PFSK-1 (cell line): ENCODE measurements at regions not wholly inside any gene's neighbourhood (a gene's known extent, or its start where the extent isn't known, plus 50 kb on each side); places are given as distances from the start of the nearest gene placed in this dataset.

ENCODE experiments used
- FOXP2 ChIP-seq: optimal IDR thresholded peaks from 2 replicates; pipeline ENCODE3; 2011; ENCODE audit warnings: borderline replicate concordance, control low read depth, inconsistent platforms; ENCODE audit not compliant: insufficient read depth; ENCODE audit errors: extremely low read length, extremely low read depth
- POLR2AphosphoS5 ChIP-seq: IDR thresholded peaks from 2 replicates; pipeline ENCODE4 v1.6.1; 2012; ENCODE audit warnings: low read depth, mild to moderate bottlenecking, control low read depth, low read length, moderate library complexity
- REST ChIP-seq, 2 experiments: IDR thresholded peaks; 2 replicates each; pipeline versions ENCODE4 v1.6.1 to v1.8.0; 2011 to 2012; ENCODE audit warnings: low read depth in 2 of 2, low read length in 2 of 2, control low read depth in 1 of 2, inconsistent platforms in 1 of 2, mild to moderate bottlenecking in 1 of 2, moderate library complexity in 1 of 2; ENCODE audit not compliant: insufficient read depth in 1 of 2
- SIN3A ChIP-seq: IDR thresholded peaks from 2 replicates; pipeline ENCODE4 v1.6.1; 2012; ENCODE audit warnings: mild to moderate bottlenecking, low read length, moderate library complexity, borderline replicate concordance; ENCODE audit not compliant: insufficient read depth
- TAF1 ChIP-seq: IDR thresholded peaks from 2 replicates; pipeline ENCODE4 v1.6.1; 2012; ENCODE audit warnings: low read length, control low read depth, borderline replicate concordance; ENCODE audit not compliant: insufficient read depth

- TF ChIP-seq REST (IDR thresholded peaks at IDR 0.05; ENCODE audit: insufficient read depth in 1 of 2, low read depth in 2 of 2, low read length in 2 of 2) (no peak), POLR2AphosphoS5 (no peak), TAF1 (no peak), FOXP2 (no peak), SIN3A (no peak)
Observed at GRCh38 chr6:111943266-111943665, 70.0 kb upstream of the FYN start.

GRCh38 chr6:111943726-111944125, 70.5 kb upstream of the FYN start:
- no peak for TF ChIP-seq SIN3A
- TF ChIP-seq REST (IDR thresholded peaks at IDR 0.05; ENCODE audit: insufficient read depth in 1 of 2, low read depth in 2 of 2, low read length in 2 of 2) = no peak
- no peak for TF ChIP-seq FOXP2
- no peak for TF ChIP-seq TAF1

DNA sequence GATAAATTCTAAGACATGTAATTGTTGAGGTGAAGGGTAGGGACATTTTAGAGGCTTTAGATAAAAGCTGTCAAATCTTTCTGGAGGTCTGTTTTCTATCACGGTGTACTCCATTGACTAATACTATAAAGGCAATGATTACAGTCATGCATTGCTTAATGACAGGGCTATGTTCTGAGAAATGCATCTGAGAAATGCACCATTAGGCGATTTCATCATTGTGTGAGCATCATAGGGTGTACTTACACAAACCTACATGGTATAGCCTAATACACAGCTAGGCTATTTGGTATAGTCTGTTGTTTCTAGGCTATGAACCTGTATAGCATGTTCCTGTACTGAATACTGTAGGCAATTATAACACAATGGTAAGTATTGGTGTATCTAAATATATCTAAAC, 71.3 kb upstream of the FYN start:
- TF ChIP-seq POLR2AphosphoS5 (no peak), TAF1 (no peak), FOXP2 (no peak), REST (IDR thresholded peaks at IDR 0.05; ENCODE audit: insufficient read depth in 1 of 2, low read depth in 2 of 2, low read length in 2 of 2) (no peak), SIN3A (no peak)

- TF ChIP-seq TAF1 (no peak), FOXP2 (no peak), POLR2AphosphoS5 (no peak), REST (IDR thresholded peaks at IDR 0.05; ENCODE audit: insufficient read depth in 1 of 2, low read depth in 2 of 2, low read length in 2 of 2) (no peak), SIN3A (no peak)
Observed at GRCh38 chr6:111949546-111949945, 76.3 kb upstream of the FYN start.

DNA sequence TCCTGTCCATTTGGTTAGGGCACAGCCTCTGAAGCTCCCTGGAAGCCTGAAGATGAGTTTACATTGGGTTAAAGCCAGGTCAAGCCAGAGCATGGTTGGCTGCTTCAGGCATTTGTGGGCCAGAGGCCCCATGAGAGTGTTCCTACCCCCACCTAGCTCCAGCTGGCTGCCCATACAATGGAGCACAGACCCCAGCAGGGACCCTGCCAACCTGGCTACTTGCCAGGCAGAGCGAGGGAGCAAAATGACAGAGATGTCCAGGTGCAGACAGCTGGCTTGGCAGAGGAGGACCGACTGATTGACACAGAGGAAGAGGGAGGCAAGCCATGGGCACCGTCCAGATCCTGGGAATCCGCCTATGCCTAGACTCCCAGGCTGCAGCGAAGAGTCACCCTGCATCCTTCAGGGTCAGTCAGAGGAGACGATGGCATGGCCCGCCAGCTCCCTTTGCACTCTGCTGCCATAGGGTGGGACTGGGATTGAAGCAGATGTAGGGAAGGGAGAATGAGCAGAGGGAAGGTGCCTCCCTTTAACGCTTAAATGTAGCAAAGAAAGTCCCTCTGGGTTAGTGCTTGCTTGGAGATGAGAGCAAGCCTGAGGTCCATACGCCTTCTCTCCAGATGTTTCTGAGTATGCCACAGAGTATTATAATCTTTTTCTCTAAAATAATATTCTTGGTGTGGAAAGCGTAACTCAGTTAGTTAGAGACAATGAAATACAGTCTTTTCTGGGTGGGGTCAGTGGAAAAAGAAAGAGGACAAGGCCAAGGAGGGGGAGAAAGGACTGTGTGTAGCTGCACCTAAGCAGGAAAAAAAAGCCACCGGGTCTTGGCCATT, 77.6 kb upstream of the FYN start:
- TF ChIP-seq POLR2AphosphoS5 (no peak), TAF1 (no peak), REST (IDR thresholded peaks at IDR 0.05; ENCODE audit: insufficient read depth in 1 of 2, low read depth in 2 of 2, low read length in 2 of 2) (no peak)
